ENCODE measurements at regions not wholly inside any gene's neighbourhood (a gene's known extent, or its start where the extent isn't known, plus 50 kb on each side); places are given as distances from the start of the nearest gene placed in this dataset.
"Not testable (repeated sequence)": the region's sequence is repeated elsewhere in the genome, so short reads cannot be mapped to it uniquely, and the experiment has no call there.

GRCh38 chr10:2885288-2886278, 181.8 kb upstream of the PFKP start:
- no peak for DNase-seq
- Histone ChIP-seq H3K9me3 (no peaks in the 10 kb centered on the region), H3K4me3 (no peak overlapping the region), H3K27ac (no peak overlapping the region), H3K27me3 (no peaks in the 10 kb centered on the region), H3K36me3 (no peaks in the 10 kb centered on the region), H3K4me1 (no peaks in the 10 kb centered on the region)
- no peak for TF ChIP-seq POLR2A (IDR thresholded peaks at IDR 0.05)
- TF ChIP-seq CTCF (IDR thresholded peaks at IDR 0.05) = no peak

GRCh38 chr10:2883983-2884540, 183.3 kb upstream of the PFKP start:
- not testable (repeated sequence) for H3K27ac ChIP-seq, H3K27me3 ChIP-seq, DNase-seq, H3K4me1 ChIP-seq, H3K4me3 ChIP-seq, H3K36me3 ChIP-seq, H3K9me3 ChIP-seq

GRCh38 chr10:2883238-2883637, 184.1 kb upstream of the PFKP start:
- no peak overlapping the region for H3K4me3 ChIP-seq
- H3K36me3 ChIP-seq = no peaks in the 10 kb centered on the region
- no peak overlapping the region for H3K27ac ChIP-seq
- H3K27me3 ChIP-seq = no peaks in the 10 kb centered on the region
- TF ChIP-seq CTCF (IDR thresholded peaks at IDR 0.05) = no peak
- TF ChIP-seq POLR2A (IDR thresholded peaks at IDR 0.05) = no peak
- no peaks in the 10 kb centered on the region for H3K4me1 ChIP-seq
- no peaks in the 10 kb centered on the region for H3K9me3 ChIP-seq
- no peak for DNase-seq

GRCh38 chr10:2882628-2883027, 184.7 kb upstream of the PFKP start:
- Histone ChIP-seq H3K4me1 (no peaks in the 10 kb centered on the region), H3K9me3 (no peaks in the 10 kb centered on the region), H3K4me3 (no peak overlapping the region), H3K27ac (no peak overlapping the region), H3K36me3 (no peaks in the 10 kb centered on the region), H3K27me3 (no peaks in the 10 kb centered on the region)
- TF ChIP-seq CTCF (IDR thresholded peaks at IDR 0.05) (no peak), POLR2A (IDR thresholded peaks at IDR 0.05) (no peak)
- DNase-seq = no peak

GRCh38 chr10:2881720-2882620, 185.4 kb upstream of the PFKP start:
- no peak for DNase-seq
- H3K36me3 ChIP-seq = no peaks in the 10 kb centered on the region
- no peaks in the 10 kb centered on the region for H3K27me3 ChIP-seq
- H3K4me3 ChIP-seq = no peak overlapping the region
- TF ChIP-seq POLR2A (IDR thresholded peaks at IDR 0.05) = no peak
- no peak for TF ChIP-seq CTCF (IDR thresholded peaks at IDR 0.05)
- H3K9me3 ChIP-seq = no peaks in the 10 kb centered on the region
- H3K27ac ChIP-seq = no peak overlapping the region
- no peaks in the 10 kb centered on the region for H3K4me1 ChIP-seq

GRCh38 chr10:2880050-2880449, 187.3 kb upstream of the PFKP start:
- H3K27ac ChIP-seq, DNase-seq, H3K9me3 ChIP-seq, H3K4me1 ChIP-seq, H3K27me3 ChIP-seq, H3K4me3 ChIP-seq, H3K36me3 ChIP-seq: not testable (repeated sequence)
